ENCODE measurements at regions not wholly inside any gene's neighbourhood (a gene's known extent, or its start where the extent isn't known, plus 50 kb on each side); places are given as distances from the start of the nearest gene placed in this dataset.
A peak's percentile ranks its signal among the peaks of the same experiment; 100 is the strongest.

- H3K27ac ChIP-seq: no peak overlapping the region
- TF ChIP-seq CTCF (IDR thresholded peaks at IDR 0.05; ENCODE audit: low read depth, low read length): no peak
- DNase-seq (ENCODE audit: low read depth in 1 of 2, low spot score in 1 of 2): peak in 1 of 2 donors; percentile 68
Observed at GRCh38 chr18:40841467-40841866, 1113.6 kb upstream of the PIK3C3 start.

GRCh38 chr18:40841063-40841462 is 1114.0 kb upstream of the PIK3C3 start:
- no peak for DNase-seq (ENCODE audit: low read depth in 1 of 2, low spot score in 1 of 2)
- no peaks in the 10 kb centered on the region for H3K4me1 ChIP-seq (ENCODE audit: low read depth)
- H3K4me3 ChIP-seq: no peak overlapping the region
- no peaks in the 10 kb centered on the region for H3K9me3 ChIP-seq (ENCODE audit: low read depth)
- no peaks in the 10 kb centered on the region for H3K27me3 ChIP-seq
- TF ChIP-seq CTCF (IDR thresholded peaks at IDR 0.05; ENCODE audit: low read depth, low read length): no peak
- H3K36me3 ChIP-seq: no peaks in the 10 kb centered on the region
- no peak overlapping the region for H3K27ac ChIP-seq

More at GRCh38 chr18:40841467-40841866, 1113.6 kb upstream of the PIK3C3 start:
- no peak overlapping the region for H3K4me3 ChIP-seq
- no peaks in the 10 kb centered on the region for H3K36me3 ChIP-seq
- no peaks in the 10 kb centered on the region for H3K4me1 ChIP-seq (ENCODE audit: low read depth)
- no peaks in the 10 kb centered on the region for H3K27me3 ChIP-seq
- no peaks in the 10 kb centered on the region for H3K9me3 ChIP-seq (ENCODE audit: low read depth)

GRCh38 chr18:40832362-40832761 is 1122.7 kb upstream of the PIK3C3 start:
- no peak for TF ChIP-seq CTCF (IDR thresholded peaks at IDR 0.05; ENCODE audit: low read depth, low read length)
- no peaks in the 10 kb centered on the region for H3K4me1 ChIP-seq (ENCODE audit: low read depth)
- H3K36me3 ChIP-seq: no peaks in the 10 kb centered on the region
- no peak overlapping the region for H3K27ac ChIP-seq
- H3K4me3 ChIP-seq: no peak overlapping the region
- no peaks in the 10 kb centered on the region for H3K27me3 ChIP-seq
- no peaks in the 10 kb centered on the region for H3K9me3 ChIP-seq (ENCODE audit: low read depth)
- DNase-seq (ENCODE audit: low read depth in 1 of 2, low spot score in 1 of 2): peak in 1 of 2 donors; percentile 33

GRCh38 chr18:40824291-40824690 is 1130.7 kb upstream of the PIK3C3 start:
- H3K4me3 ChIP-seq: no peak overlapping the region
- H3K4me1 ChIP-seq (ENCODE audit: low read depth): no peaks in the 10 kb centered on the region
- no peak overlapping the region for H3K27ac ChIP-seq
- no peaks in the 10 kb centered on the region for H3K9me3 ChIP-seq (ENCODE audit: low read depth)
- no peaks in the 10 kb centered on the region for H3K36me3 ChIP-seq
- no peak for DNase-seq (ENCODE audit: low read depth in 1 of 2, low spot score in 1 of 2)
- H3K27me3 ChIP-seq: no peaks in the 10 kb centered on the region
- TF ChIP-seq CTCF (IDR thresholded peaks at IDR 0.05; ENCODE audit: low read depth, low read length): no peak

- DNase-seq (ENCODE audit: low read depth in 1 of 2, low spot score in 1 of 2): no peak
- no peaks in the 10 kb centered on the region for H3K4me1 ChIP-seq (ENCODE audit: low read depth)
- H3K4me3 ChIP-seq: no peak overlapping the region
- no peaks in the 10 kb centered on the region for H3K27me3 ChIP-seq
- no peaks in the 10 kb centered on the region for H3K9me3 ChIP-seq (ENCODE audit: low read depth)
- H3K36me3 ChIP-seq: no peaks in the 10 kb centered on the region
- no peak overlapping the region for H3K27ac ChIP-seq
- TF ChIP-seq CTCF (IDR thresholded peaks at IDR 0.05; ENCODE audit: low read depth, low read length): no peak
Observed at GRCh38 chr18:40821596-40822243, 1133.3 kb upstream of the PIK3C3 start.

All from cardiac muscle cell (in vitro differentiated cells and primary cell).